ENCODE measurements at regions not wholly inside any gene's neighbourhood (a gene's known extent, or its start where the extent isn't known, plus 50 kb on each side); places are given as distances from the start of the nearest gene placed in this dataset.

DNA sequence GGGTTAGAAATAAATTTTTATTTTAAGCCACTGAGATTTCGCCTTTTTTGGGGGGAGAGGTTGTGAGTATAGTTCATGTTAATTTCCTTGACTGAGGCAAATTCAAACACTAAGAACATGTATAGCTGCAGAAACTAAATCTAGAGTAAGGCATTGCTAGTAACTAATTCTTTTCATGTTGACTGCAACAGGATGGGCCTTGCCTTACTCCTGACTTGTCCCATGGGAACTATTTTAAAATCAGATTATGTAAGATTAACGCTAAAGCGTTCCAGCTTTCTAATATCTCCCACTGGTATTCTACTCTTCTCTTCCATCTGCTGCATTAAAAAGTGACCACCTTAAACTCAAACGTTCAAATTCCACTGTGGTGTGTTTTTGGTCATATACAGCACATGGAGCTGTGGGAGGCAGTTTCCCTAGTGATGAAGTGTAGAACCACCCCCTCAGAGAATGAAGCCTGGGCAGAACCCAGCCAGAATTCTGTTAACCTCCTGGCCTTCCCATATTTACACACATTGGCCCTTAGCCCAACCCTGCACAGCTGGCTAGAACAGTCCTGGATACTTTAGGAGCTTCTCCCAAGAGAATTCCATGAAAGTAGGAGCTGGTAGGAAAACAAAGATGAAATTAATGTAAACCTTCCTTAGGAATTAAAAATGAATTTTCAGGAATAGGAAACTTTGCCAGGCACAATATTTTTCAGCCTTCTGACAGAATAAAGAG lies 687.8 kb downstream of the SLC4A3 start:
- DNase-seq (ENCODE audit: low read depth, low spot score): no peak
- in situ Hi-C loops (cut with HindIII; ENCODE audit: low pct_unique_long_range_greater_than_20kb, low sequenced_read_pairs): no loop called here

DNA sequence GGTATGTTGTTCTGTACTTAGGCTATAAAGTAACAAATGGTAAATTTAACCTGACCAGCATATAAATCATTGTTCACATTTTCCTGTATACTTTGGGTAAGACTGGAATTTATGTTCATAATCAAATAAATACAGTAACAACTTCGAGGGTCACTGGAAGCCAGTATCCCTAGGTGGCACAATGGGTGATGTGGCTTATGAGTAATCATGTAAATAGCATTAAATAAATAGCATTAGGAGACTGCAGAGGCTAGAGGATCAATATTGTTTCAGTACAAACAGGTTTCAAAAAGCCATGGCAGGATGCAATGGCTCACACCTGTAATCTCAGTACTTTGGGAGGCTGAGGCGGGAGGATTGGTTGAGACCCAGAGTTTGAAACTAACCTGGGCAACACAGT lies 690.6 kb downstream of the SLC4A3 start:
- in situ Hi-C loops (cut with HindIII; ENCODE audit: low pct_unique_long_range_greater_than_20kb, low sequenced_read_pairs): no loop called here

DNA sequence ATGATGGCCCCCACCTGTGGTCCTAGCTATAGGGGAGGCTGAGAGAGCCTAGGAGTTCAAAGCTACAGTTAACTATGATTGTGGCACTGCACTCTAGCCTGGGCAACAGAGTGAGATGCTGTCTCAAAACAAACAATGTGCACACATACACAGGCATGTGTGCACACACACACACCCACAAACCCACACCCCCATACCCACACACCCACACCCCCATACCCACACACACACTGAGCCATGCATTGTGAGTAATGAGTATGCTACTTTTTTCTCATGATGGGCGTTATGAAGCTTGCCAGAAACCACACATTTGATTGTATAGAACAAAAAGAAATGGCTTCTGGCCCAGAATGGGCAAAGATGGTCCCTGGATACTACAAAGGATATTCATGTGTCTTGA lies 691.1 kb downstream of the SLC4A3 start:
- DNase-seq (ENCODE audit: low read depth, low spot score): no peak
- in situ Hi-C loops (cut with HindIII; ENCODE audit: low pct_unique_long_range_greater_than_20kb, low sequenced_read_pairs): no loop called here

More for the DNA sequence above, 690.6 kb downstream of the SLC4A3 start:
- no peak for DNase-seq (ENCODE audit: low read depth, low spot score)

DNA sequence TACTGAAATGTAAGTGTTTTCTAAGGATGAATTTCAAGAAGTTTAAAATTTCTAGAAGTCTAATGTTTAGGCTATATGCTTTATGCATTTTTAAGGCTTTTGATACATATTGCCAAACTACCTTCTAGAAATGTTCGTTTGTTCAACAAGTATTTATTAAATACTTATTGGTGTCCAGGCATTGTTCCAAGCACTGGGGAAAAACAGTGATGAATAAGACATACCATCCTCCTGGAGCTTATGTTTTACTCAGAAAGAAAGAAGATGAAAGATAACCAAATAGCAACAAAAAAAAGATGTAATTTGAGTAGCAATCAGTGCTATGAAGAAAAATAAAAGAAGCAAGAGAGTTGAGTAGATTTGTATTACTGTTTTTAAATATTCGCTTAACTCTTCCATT lies 692.9 kb downstream of the SLC4A3 start:
- no peak for DNase-seq (ENCODE audit: low read depth, low spot score)
- in situ Hi-C loops (cut with HindIII; ENCODE audit: low pct_unique_long_range_greater_than_20kb, low sequenced_read_pairs): no loop called here

DNA sequence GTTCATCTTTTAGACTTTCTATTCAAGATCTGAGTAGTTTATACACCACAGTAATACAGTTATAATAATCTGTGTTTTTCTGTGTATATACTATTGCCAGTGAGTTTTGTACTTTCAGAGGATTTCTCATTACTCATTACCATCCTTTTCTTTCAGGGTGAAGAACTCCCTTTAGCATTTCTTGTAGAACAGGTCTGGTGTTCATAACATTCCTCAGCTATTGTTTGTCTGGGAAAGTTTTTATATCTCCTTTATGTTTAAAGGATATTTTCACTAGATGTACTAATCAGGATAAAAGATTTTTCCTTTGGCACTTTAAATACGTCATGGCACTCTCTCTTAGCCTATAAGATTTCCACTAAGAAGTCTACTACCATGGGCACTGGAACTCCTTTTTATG lies 705.5 kb downstream of the SLC4A3 start:
- no peak for DNase-seq (ENCODE audit: low read depth, low spot score)
- in situ Hi-C loops (cut with HindIII; ENCODE audit: low pct_unique_long_range_greater_than_20kb, low sequenced_read_pairs): no loop called here

DNA sequence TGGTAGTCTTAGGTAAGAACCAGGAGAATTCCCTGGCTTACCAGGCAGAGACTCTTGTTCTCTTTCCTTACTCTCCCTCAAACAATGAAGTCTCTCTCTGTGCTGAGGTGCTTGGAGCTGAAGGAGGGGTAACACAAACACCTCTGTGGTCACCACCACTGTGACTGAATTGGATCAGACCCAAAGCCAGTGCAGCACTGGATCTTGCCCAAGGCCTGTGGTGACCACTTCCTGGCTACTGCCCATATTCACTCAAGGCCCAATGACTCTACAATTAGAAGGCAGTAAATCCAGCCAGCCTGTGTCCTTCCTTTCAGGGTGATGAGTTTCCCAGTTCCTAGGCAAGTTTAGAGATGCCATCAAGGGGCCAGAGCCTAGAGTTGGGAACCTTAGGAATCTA lies 706.8 kb downstream of the SLC4A3 start:
- in situ Hi-C loops (cut with HindIII; ENCODE audit: low pct_unique_long_range_greater_than_20kb, low sequenced_read_pairs): no loop called here
- no peak for DNase-seq (ENCODE audit: low read depth, low spot score)

DNA sequence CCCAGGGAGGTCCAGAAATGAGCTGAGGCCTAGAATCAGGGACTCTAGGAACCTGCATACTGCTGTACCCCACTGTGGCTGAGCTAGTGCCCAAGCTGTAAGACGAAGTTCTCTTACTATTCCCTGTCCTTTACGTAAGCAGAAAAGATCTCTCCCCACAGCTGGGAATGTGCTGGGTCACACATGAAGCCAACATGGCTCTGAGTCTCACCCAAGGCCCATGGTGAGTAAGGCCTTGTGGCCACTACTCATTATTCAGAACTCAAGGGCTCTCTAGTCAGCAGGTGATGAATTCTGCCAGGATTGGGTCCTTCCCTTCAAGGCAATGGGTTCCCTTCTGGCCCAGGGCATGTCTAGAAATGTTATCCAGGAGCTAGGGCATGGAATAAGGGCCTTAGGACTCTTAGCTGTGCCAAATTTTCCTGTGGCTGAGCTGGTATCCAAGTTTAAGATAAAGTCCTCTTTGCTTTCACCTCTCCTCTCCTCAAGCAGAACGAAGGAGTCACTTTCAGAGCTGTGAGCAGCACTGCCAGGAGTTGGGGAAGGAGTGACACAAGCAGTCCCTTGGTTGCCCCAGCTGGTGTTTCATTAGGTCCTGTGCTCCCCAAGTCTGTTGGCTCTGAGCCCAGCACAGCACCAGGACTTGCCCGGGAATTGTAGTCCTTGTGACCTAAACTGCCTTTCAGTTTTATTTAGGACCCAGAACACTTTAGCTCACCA lies 707.6 kb downstream of the SLC4A3 start:
- in situ Hi-C loops (cut with HindIII; ENCODE audit: low pct_unique_long_range_greater_than_20kb, low sequenced_read_pairs): no loop called here
- DNase-seq (ENCODE audit: low read depth, low spot score): no peak

DNA sequence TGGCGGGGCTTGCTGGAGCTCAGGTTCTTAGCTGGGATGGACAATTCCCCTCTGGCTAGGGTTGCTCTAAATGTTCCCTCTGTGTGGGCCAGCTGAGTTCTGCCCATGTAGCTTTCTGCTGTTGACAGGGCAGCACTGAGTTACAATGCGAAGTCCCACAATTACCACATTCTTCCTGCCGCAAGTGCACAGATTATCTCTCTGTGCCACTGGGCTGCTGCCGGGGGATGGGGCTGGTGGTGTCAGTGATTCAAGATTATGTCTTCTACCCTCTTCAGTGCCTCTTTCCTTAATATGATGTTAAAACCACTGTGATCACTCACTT lies 708.1 kb downstream of the SLC4A3 start:
- in situ Hi-C loops (cut with HindIII; ENCODE audit: low pct_unique_long_range_greater_than_20kb, low sequenced_read_pairs): no loop called here
- DNase-seq (ENCODE audit: low read depth, low spot score): no peak

DNA sequence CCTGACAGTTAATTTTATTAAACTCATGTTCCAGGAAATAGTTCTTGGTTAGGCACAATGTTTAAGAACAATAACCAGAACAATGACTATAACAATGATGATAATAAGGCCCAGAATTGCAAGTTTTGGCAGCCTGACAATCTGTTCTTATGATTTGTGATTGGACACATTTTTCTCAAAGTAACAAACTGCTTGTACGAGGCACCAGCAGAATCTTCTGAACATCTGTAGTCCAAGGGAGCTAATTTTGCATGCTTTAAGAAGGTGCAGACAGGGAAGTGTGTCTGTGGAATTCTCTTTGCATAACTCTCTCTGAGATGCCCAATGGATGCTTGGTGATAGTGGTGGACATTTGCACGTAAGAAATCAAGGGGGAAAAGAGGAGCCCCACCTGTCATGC lies 709.3 kb downstream of the SLC4A3 start:
- in situ Hi-C loops (cut with HindIII; ENCODE audit: low pct_unique_long_range_greater_than_20kb, low sequenced_read_pairs): no loop called here
- DNase-seq (ENCODE audit: low read depth, low spot score): no peak

DNA sequence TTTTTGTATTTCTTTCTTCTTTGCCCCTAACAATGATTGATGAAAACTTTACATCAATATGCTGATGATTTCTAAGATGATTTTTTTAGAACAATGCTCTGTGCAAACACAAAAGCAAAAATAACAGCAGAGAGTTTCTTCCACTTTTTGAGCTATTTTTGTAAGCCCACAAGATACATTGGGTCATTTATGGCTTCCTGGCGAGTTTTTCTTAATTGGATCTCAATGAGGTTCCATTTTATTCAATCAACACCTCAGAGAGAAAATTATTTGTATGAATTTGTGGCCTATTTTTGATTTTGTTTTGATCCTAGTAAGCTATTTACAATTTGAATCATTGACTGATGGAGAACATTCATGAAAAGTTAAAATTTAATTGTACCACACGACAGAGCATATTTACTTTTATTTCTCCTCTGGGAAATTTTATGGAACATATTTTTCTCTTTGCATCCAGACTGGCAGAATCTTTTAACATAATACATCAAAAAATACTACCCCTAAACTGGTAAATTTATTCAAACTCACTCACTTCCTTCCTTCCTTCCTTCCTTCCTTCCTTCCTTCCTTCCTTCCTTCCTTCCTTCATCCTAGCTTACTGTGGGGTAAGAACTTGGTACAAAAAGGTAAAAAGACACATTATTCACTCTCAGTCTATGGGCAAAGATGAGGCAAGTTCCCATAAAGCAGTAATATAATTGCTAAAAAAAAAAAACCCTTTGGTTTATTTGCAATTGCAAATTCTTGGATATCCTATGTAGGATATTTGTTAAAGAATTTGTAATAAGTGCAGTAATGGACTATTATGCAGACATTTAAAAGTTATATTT lies 710.4 kb downstream of the SLC4A3 start:
- in situ Hi-C loops (cut with HindIII; ENCODE audit: low pct_unique_long_range_greater_than_20kb, low sequenced_read_pairs): no loop called here
- no peak for DNase-seq (ENCODE audit: low read depth, low spot score)

DNA sequence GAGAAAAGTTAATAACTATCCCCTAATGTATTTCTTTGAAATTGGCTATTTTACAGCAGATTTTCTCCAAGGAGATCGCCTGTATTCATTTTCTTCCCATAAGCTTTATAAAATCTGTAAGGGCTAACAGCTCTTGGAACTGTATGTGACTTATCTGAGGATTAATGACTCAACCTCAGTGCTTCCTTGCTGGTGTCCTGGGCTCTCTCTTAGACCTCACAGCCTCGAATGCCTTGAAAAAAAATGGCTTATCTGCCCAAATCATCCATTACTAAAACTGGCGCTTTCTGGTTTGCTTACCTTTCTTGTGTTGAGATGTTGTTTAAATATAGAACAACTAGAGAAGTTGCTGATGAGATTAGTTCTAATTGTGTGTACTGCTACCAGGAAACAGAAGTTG lies 713.6 kb downstream of the SLC4A3 start:
- no peak for DNase-seq (ENCODE audit: low read depth, low spot score)
- in situ Hi-C loops (cut with HindIII; ENCODE audit: low pct_unique_long_range_greater_than_20kb, low sequenced_read_pairs): no loop called here

DNA sequence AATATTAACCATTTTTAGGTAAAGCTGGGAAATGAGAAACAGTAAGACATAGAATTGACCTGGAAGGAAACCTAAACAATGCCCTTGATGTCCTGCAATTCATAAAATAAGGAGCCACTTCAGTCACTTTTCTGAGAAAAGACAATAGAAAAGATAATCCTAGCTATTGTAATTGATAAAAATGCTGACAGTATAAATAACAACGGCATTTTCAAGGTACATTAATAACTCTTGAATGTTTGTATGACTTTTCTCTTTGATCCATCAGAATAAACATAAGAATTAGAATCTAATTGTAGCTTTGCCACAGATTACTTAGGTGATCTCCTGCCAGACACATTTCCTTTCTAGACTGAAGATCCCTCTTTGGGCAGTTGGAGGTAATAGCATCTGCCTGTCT lies 719.5 kb downstream of the SLC4A3 start:
- in situ Hi-C loops (cut with HindIII; ENCODE audit: low pct_unique_long_range_greater_than_20kb, low sequenced_read_pairs): no loop called here
- no peak for DNase-seq (ENCODE audit: low read depth, low spot score)

DNA sequence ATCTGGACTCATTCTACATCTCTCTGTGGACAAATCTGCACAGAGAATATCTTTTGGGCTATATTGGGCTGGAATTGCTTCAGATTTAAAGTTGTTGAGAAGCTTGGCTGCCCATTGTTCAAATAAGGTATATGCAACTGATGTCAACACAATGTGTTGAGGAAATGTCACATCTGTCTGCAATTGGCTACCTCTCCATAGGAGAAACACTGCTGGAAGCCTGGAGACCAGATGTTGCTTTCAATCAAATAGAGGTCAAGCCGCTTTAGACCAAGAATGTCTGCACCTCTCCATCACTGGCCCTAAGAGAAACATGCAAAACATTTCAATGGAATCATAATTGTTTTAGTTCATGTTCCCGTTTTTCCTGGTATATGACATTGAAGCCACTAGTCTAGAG lies 720.2 kb downstream of the SLC4A3 start:
- no peak for DNase-seq (ENCODE audit: low read depth, low spot score)
- in situ Hi-C loops (cut with HindIII; ENCODE audit: low pct_unique_long_range_greater_than_20kb, low sequenced_read_pairs): no loop called here

DNA sequence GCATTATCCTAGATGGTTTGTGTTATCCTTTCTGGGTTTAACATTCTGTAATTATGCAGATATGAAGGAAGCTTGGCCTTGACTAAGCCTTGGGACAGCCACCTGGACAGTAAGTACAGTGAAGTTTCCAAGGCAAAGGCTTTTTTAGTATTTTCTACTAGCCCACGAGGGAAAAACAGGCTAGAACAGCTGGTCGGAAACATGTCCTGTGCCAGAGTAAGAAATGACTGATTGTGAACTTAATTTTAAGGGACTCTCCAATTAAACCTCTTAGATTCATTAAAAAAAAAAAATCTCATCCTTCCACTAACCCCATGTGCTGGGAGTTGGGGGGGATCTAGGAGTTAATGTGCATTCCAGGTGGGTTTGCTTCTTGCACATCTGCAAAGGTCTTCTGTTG lies 720.8 kb downstream of the SLC4A3 start:
- in situ Hi-C loops (cut with HindIII; ENCODE audit: low pct_unique_long_range_greater_than_20kb, low sequenced_read_pairs): no loop called here
- no peak for DNase-seq (ENCODE audit: low read depth, low spot score)

DNA sequence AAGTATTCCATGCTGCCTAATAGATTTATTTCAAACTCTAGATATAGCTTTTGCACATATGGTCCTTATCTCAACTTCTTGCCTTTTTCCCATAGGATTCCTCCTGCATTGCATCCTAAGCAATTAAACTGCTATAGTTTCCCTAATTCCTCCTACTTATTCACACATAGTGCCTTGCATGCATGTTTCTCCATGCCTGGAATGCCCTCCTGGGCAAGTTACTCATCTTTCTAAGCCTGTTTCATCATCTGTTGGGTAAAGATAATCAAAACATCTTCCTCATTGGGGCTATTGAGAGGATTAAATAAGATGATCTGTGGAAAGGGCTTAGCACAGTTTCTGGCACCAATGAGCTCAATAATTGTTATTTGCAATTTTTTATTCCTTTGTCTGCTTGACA lies 726.5 kb downstream of the SLC4A3 start:
- no peak for DNase-seq (ENCODE audit: low read depth, low spot score)
- in situ Hi-C loops (cut with HindIII; ENCODE audit: low pct_unique_long_range_greater_than_20kb, low sequenced_read_pairs): no loop called here

DNA sequence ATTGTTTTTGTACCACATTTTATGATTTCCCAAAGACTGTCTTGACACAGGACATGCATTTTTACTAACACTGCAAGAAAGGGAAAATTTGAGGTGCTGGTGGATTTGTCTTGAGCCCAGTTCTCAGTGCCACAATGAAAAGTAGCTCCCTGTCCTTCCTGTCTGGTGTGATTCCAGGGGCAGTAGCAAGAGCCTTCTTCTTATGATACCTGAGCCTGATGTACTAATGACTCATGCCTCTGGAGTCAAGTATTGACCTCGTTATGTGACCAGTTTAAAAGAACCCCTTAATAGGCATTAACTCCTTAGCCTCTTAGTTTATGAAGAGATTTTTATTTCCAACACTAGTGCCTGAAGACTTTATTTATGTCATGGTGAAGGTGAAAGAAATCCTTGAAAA lies 728.6 kb downstream of the SLC4A3 start:
- no peak for DNase-seq (ENCODE audit: low read depth, low spot score)
- in situ Hi-C loops (cut with HindIII; ENCODE audit: low pct_unique_long_range_greater_than_20kb, low sequenced_read_pairs): no loop called here

DNA sequence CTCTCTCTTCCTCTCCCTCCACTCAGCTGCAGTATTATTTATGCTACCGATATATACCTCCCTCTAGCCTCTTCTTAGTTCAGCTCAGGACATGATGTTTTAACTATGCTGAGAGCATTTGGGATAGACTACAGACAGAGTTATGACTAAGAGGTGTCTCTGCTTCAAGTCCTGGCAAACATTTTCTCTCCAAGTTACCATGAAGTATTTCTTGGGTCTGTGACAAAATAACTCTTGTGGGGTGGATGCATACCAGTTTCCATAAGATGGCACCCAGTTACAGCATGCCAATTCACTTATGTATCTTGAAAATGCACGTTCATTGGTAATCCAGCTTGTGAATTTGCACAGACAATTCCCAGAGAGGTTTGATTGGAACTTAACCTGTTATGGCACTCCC lies 737.6 kb downstream of the SLC4A3 start:
- in situ Hi-C loops (cut with HindIII; ENCODE audit: low pct_unique_long_range_greater_than_20kb, low sequenced_read_pairs): no loop called here
- no peak for DNase-seq (ENCODE audit: low read depth, low spot score)

DNA sequence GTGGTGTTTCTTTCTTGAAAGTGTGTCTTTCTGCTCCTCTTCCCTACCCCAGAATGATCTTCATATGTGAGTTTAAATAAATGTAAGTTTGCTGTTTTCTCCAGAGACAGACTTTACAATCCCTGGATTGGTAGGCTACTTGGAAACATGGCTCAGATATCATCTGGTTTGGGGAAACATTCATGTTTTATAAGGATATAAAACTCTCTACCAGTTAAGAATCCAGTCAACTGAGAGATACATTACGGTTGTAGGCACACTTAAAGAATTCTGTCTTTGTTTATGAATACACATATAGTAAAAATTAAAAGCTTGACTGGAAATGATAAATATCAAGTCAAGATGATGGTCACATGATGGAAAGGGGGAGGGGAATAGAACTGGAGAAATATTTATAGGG lies 739.3 kb downstream of the SLC4A3 start:
- in situ Hi-C loops (cut with HindIII; ENCODE audit: low pct_unique_long_range_greater_than_20kb, low sequenced_read_pairs): no loop called here
- DNase-seq (ENCODE audit: low read depth, low spot score): no peak

DNA sequence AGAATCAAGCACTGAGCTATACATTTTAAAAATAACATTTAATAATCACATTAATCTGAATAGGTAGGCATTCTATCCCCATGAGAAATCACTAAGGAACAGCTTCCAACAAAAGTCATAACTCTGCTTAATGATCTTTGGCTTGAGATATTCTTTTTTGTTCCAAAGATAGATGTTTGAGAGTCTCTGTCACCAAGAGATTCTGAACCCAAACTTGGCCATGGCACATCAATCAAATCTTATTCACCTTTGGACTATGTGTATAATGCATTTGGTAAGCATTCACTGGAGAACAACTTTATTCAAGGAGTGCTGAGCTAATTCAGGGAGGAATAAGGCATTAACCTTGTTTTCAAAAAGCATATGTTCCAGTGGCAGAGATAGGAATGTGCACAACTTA lies 743.3 kb downstream of the SLC4A3 start:
- no peak for DNase-seq (ENCODE audit: low read depth, low spot score)
- in situ Hi-C loops (cut with HindIII; ENCODE audit: low pct_unique_long_range_greater_than_20kb, low sequenced_read_pairs): no loop called here
